K562 (cell line): ENCODE measurements at regions not wholly inside any gene's neighbourhood (a gene's known extent, or its start where the extent isn't known, plus 50 kb on each side); places are given as distances from the start of the nearest gene placed in this dataset.

Experiments used
- CBX5 ChIP-seq: IDR thresholded peaks from 2 replicates; pipeline ENCODE4 v1.6.1; 2014; ENCODE audit warnings: low read depth, borderline replicate concordance
- CBX8 ChIP-seq: fragments of 200-600 bp; sonication (generic); IDR thresholded peaks from 2 replicates; pipeline ENCODE4 v1.6.1; 2012; ENCODE audit warnings: borderline replicate concordance, mixed run types, low read depth, mild to moderate bottlenecking, moderate library complexity, mixed read lengths, low read length, control low read depth, inconsistent platforms; ENCODE audit not compliant: poor library complexity, severe bottlenecking; ENCODE audit errors: extremely low read depth
- ERF ChIP-seq: fragments of 450-650 bp; formaldehyde crosslinking; IDR thresholded peaks from 2 replicates; pipeline ENCODE4 v1.4.0; 2020; ENCODE audit warnings: mild to moderate bottlenecking, mixed read lengths
- FOXM1 ChIP-seq, 2 experiments: fragments of 450-650 bp in 1 of 2; sonication (generic) in 1 of 2; formaldehyde crosslinking in 1 of 2; IDR thresholded peaks; 2 replicates each; pipeline versions ENCODE4 v1.6.1 to v1.9.0; 2017 to 2022; ENCODE audit warnings: low read depth in 2 of 2, mild to moderate bottlenecking in 2 of 2, missing genetic modification reagents in 1 of 2, moderate library complexity in 1 of 2
- GATAD2B ChIP-seq: fragments of 450-650 bp; IDR thresholded peaks from 2 replicates; pipeline ENCODE4 v1.6.1; 2017; ENCODE audit warnings: mild to moderate bottlenecking, borderline replicate concordance
- HDAC8 ChIP-seq: fragments of 450-650 bp; IDR thresholded peaks from 2 replicates; pipeline ENCODE4 v1.6.1; 2016; ENCODE audit warnings: mild to moderate bottlenecking, missing genetic modification characterization, moderate library complexity, missing compliant biosample characterization
- MCM3 ChIP-seq: fragments of 450-650 bp; IDR thresholded peaks from 2 replicates; pipeline ENCODE4 v1.6.1; 2016
- NCOR1 ChIP-seq: fragments of 450-650 bp; IDR thresholded peaks from 2 replicates; pipeline ENCODE4 v1.6.1; 2016; ENCODE audit warnings: mild to moderate bottlenecking, moderate library complexity
- TEAD4 ChIP-seq, 2 experiments: sonication (generic) in 1 of 2; formaldehyde crosslinking in 1 of 2; IDR thresholded peaks; 2 replicates each; pipeline versions ENCODE4 v1.6.1 to v1.8.0; 2012 to 2022; ENCODE audit warnings: borderline replicate concordance in 1 of 2, inconsistent platforms in 1 of 2, low read length in 1 of 2, mild to moderate bottlenecking in 1 of 2, missing genetic modification reagents in 1 of 2
- TRIM24 ChIP-seq, 2 experiments: fragments of 450-650 bp; IDR thresholded peaks; 2 replicates each; pipeline ENCODE4 v1.6.1; 2016
- ZEB2 ChIP-seq: fragments of 450-650 bp; IDR thresholded peaks from 2 replicates; pipeline ENCODE4 v1.6.1; 2016
- ZNF224 ChIP-seq: sonication (generic); formaldehyde crosslinking; IDR thresholded peaks from 2 replicates; pipeline ENCODE4 v1.8.0; 2022; ENCODE audit warnings: mild to moderate bottlenecking, missing genetic modification reagents
- ZNF239 ChIP-seq: fragments of 250-450 bp; sonication (Bioruptor Pico); IDR thresholded peaks from 2 replicates; pipeline ENCODE4 v1.4.0; 2020; ENCODE audit warnings: mild to moderate bottlenecking
- ZNF384 ChIP-seq: IDR thresholded peaks from 2 replicates; pipeline ENCODE4 v1.6.1; 2012; ENCODE audit warnings: low read depth, low read length, improper control_type of control experiment
- ZNF436 ChIP-seq: fragments of 250-450, 450-650 bp; sonication (Bioruptor Pico); formaldehyde crosslinking; IDR thresholded peaks from 2 replicates; pipeline ENCODE4 v1.7.0; 2020; ENCODE audit warnings: mild to moderate bottlenecking
- TF ChIP-seq, protein P1 (sequence below): sonication (generic); formaldehyde crosslinking; IDR thresholded peaks from 2 replicates; pipeline ENCODE4 v1.8.1; 2023; ENCODE audit warnings: mild to moderate bottlenecking, missing genetic modification reagents, moderate library complexity
- TF ChIP-seq, protein P2 (sequence below), 3 experiments: fragments of 200-800 bp in 1 of 3; fragments of 250-450 bp in 1 of 3; fragments of 450-650 bp in 1 of 3; sonication (Bioruptor Pico) in 1 of 3; sonication (Bioruptor generic) in 1 of 3; formaldehyde crosslinking in 1 of 3; IDR thresholded peaks; 2 replicates each; pipeline versions ENCODE4 v1.6.1 to v1.8.0; 2016 to 2022; ENCODE audit warnings: mild to moderate bottlenecking in 2 of 3, missing genetic modification characterization in 2 of 3, missing compliant biosample characterization in 1 of 3, moderate library complexity in 1 of 3
- TF ChIP-seq, protein P3 (sequence below): fragments of 450-650 bp; IDR thresholded peaks from 2 replicates; pipeline ENCODE4 v1.6.1; 2017; ENCODE audit warnings: antibody characterized with exemption, mild to moderate bottlenecking
- TF ChIP-seq, protein P4 (sequence below): fragments of 250-450 bp; sonication (Bioruptor Pico); IDR thresholded peaks from 2 replicates; pipeline ENCODE4 v1.8.0; 2022; ENCODE audit warnings: inconsistent platforms, mild to moderate bottlenecking, moderate library complexity, borderline replicate concordance

DNA sequence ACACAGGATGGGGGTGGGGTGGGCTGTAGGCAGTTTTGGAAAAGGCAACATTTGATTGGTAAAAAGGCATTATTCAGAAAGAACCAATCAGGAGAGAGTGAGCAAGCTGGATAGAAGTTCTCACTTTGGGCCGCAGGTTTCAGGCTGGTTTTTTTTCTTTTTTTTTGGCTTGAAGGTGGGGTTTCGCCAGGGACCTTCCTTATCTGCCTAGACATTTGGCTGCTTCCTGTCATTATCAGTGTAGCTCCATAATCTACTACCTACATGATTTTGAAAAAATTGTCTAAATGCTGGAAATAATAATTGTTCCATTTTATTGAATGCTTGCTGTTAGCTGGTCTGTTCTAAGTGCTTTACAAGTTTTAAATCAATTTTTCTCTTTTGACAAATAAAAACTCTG is 649.0 kb downstream of the TMTC2 start (continued):
- 0 out of 2 replicates have a peak, but pooled peaks have one; percentile 18 for TF ChIP-seq ZEB2
- TF ChIP-seq, protein P1, sequence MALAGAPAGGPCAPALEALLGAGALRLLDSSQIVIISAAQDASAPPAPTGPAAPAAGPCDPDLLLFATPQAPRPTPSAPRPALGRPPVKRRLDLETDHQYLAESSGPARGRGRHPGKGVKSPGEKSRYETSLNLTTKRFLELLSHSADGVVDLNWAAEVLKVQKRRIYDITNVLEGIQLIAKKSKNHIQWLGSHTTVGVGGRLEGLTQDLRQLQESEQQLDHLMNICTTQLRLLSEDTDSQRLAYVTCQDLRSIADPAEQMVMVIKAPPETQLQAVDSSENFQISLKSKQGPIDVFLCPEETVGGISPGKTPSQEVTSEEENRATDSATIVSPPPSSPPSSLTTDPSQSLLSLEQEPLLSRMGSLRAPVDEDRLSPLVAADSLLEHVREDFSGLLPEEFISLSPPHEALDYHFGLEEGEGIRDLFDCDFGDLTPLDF (CRISPR knock-in tag): no peak
- no peak for TF ChIP-seq GATAD2B
- TF ChIP-seq TEAD4 (IDR thresholded peaks at IDR 0.05; ENCODE audit: low read length): peak; percentile 79
- TF ChIP-seq TEAD4 (CRISPR knock-in tag; IDR thresholded peaks at IDR 0.05; ENCODE audit: borderline replicate concordance): no peak
- TF ChIP-seq, protein P2, sequence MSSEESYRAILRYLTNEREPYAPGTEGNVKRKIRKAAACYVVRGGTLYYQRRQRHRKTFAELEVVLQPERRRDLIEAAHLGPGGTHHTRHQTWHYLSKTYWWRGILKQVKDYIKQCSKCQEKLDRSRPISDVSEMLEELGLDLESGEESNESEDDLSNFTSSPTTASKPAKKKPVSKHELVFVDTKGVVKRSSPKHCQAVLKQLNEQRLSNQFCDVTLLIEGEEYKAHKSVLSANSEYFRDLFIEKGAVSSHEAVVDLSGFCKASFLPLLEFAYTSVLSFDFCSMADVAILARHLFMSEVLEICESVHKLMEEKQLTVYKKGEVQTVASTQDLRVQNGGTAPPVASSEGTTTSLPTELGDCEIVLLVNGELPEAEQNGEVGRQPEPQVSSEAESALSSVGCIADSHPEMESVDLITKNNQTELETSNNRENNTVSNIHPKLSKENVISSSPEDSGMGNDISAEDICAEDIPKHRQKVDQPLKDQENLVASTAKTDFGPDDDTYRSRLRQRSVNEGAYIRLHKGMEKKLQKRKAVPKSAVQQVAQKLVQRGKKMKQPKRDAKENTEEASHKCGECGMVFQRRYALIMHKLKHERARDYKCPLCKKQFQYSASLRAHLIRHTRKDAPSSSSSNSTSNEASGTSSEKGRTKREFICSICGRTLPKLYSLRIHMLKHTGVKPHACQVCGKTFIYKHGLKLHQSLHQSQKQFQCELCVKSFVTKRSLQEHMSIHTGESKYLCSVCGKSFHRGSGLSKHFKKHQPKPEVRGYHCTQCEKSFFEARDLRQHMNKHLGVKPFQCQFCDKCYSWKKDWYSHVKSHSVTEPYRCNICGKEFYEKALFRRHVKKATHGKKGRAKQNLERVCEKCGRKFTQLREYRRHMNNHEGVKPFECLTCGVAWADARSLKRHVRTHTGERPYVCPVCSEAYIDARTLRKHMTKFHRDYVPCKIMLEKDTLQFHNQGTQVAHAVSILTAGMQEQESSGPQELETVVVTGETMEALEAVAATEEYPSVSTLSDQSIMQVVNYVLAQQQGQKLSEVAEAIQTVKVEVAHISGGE (CRISPR knock-in tag; IDR thresholded peaks at IDR 0.05): no peak
- no peak for TF ChIP-seq CBX8
- TF ChIP-seq ZNF239 (CRISPR knock-in tag): no peak
- TF ChIP-seq CBX5: no peak
- TF ChIP-seq NCOR1: peak; percentile 69
- TF ChIP-seq HDAC8: no peak
- TF ChIP-seq, protein P3, sequence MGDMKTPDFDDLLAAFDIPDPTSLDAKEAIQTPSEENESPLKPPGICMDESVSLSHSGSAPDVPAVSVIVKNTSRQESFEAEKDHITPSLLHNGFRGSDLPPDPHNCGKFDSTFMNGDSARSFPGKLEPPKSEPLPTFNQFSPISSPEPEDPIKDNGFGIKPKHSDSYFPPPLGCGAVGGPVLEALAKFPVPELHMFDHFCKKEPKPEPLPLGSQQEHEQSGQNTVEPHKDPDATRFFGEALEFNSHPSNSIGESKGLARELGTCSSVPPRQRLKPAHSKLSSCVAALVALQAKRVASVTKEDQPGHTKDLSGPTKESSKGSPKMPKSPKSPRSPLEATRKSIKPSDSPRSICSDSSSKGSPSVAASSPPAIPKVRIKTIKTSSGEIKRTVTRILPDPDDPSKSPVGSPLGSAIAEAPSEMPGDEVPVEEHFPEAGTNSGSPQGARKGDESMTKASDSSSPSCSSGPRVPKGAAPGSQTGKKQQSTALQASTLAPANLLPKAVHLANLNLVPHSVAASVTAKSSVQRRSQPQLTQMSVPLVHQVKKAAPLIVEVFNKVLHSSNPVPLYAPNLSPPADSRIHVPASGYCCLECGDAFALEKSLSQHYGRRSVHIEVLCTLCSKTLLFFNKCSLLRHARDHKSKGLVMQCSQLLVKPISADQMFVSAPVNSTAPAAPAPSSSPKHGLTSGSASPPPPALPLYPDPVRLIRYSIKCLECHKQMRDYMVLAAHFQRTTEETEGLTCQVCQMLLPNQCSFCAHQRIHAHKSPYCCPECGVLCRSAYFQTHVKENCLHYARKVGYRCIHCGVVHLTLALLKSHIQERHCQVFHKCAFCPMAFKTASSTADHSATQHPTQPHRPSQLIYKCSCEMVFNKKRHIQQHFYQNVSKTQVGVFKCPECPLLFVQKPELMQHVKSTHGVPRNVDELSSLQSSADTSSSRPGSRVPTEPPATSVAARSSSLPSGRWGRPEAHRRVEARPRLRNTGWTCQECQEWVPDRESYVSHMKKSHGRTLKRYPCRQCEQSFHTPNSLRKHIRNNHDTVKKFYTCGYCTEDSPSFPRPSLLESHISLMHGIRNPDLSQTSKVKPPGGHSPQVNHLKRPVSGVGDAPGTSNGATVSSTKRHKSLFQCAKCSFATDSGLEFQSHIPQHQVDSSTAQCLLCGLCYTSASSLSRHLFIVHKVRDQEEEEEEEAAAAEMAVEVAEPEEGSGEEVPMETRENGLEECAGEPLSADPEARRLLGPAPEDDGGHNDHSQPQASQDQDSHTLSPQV: no peak
- TF ChIP-seq TRIM24 (IDR thresholded peaks at IDR 0.05): peak; percentile 24 to 58; a peak in 2 of 4 replicates
- no peak for TF ChIP-seq ERF (CRISPR knock-in tag)
- no peak for TF ChIP-seq ZNF224 (CRISPR knock-in tag)
- TF ChIP-seq ZNF384: peak; percentile 91
- no peak for TF ChIP-seq MCM3
- TF ChIP-seq FOXM1 (IDR thresholded peaks at IDR 0.05; ENCODE audit: low read depth): peak; percentile 56
- no peak for TF ChIP-seq FOXM1 (CRISPR knock-in tag; IDR thresholded peaks at IDR 0.05; ENCODE audit: low read depth)
- TF ChIP-seq, protein P4, sequence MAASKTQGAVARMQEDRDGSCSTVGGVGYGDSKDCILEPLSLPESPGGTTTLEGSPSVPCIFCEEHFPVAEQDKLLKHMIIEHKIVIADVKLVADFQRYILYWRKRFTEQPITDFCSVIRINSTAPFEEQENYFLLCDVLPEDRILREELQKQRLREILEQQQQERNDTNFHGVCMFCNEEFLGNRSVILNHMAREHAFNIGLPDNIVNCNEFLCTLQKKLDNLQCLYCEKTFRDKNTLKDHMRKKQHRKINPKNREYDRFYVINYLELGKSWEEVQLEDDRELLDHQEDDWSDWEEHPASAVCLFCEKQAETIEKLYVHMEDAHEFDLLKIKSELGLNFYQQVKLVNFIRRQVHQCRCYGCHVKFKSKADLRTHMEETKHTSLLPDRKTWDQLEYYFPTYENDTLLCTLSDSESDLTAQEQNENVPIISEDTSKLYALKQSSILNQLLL: no peak
- no peak for TF ChIP-seq ZNF436 (CRISPR knock-in tag)
